ENCODE measurements at regions not wholly inside any gene's neighbourhood (a gene's known extent, or its start where the extent isn't known, plus 50 kb on each side); places are given as distances from the start of the nearest gene placed in this dataset.
"Not testable (repeated sequence)": the region's sequence is repeated elsewhere in the genome, so short reads cannot be mapped to it uniquely, and the experiment has no call there.

- peak; percentile 28 for DNase-seq (ENCODE audit: missing footprints)
- intact Hi-C loops (cut with DNase I): no loop called here
- no peak for ATAC-seq
Observed at GRCh38 chr5:84961193-84961592, 576.5 kb upstream of the EDIL3 start.

GRCh38 chr5:84961903-84962302, 577.2 kb upstream of the EDIL3 start:
- DNase-seq (ENCODE audit: missing footprints): peak; percentile 45
- intact Hi-C loops (cut with DNase I): no loop called here
- ATAC-seq: no peak

- no peak for ATAC-seq
Observed at GRCh38 chr5:84983093-84983492, 598.4 kb upstream of the EDIL3 start.

GRCh38 chr5:84985148-84985547, 600.5 kb upstream of the EDIL3 start:
- no peak for DNase-seq (ENCODE audit: missing footprints)
- intact Hi-C loops (cut with DNase I): no loop called here
- ATAC-seq: no peak

More at GRCh38 chr5:84983093-84983492, 598.4 kb upstream of the EDIL3 start:
- no peak for DNase-seq (ENCODE audit: missing footprints)
- intact Hi-C loops (cut with DNase I): no loop called here

GRCh38 chr5:84986688-84987087, 602.0 kb upstream of the EDIL3 start:
- intact Hi-C loops (cut with DNase I): no loop called here
- no peak for ATAC-seq
- DNase-seq (ENCODE audit: missing footprints): no peak

- intact Hi-C loops (cut with DNase I): no loop called here
Observed at GRCh38 chr5:85000671-85001070, 616.0 kb upstream of the EDIL3 start.

GRCh38 chr5:85002026-85002425, 617.3 kb upstream of the EDIL3 start:
- intact Hi-C loops (cut with DNase I); DNase-seq (ENCODE audit: missing footprints); ATAC-seq: not testable (repeated sequence)

More at GRCh38 chr5:85000671-85001070, 616.0 kb upstream of the EDIL3 start:
- DNase-seq (ENCODE audit: missing footprints) (no peak), ATAC-seq (no peak)

- no peak for ATAC-seq
- DNase-seq (ENCODE audit: missing footprints): no peak
- intact Hi-C loops (cut with DNase I): no loop called here
Observed at GRCh38 chr5:85010014-85010562, 625.4 kb upstream of the EDIL3 start.

GRCh38 chr5:85017261-85017660, 632.6 kb upstream of the EDIL3 start:
- intact Hi-C loops (cut with DNase I): no loop called here
- DNase-seq (ENCODE audit: missing footprints) (no peak), ATAC-seq (no peak)

- ATAC-seq (no peak), DNase-seq (ENCODE audit: missing footprints) (no peak)
- intact Hi-C loops (cut with DNase I): no loop called here
Observed at GRCh38 chr5:85030316-85031084, 645.8 kb upstream of the EDIL3 start.

- intact Hi-C loops (cut with DNase I): loop anchor here (10.0 kb wide), 1 partner anchor 774 kb away; no protein-coding TSS in a partner anchor
- DNase-seq (ENCODE audit: missing footprints) (no peak), ATAC-seq (peak; percentile 39)
Observed at GRCh38 chr5:85049020-85049419, 664.3 kb upstream of the EDIL3 start.

GRCh38 chr5:85052826-85053225, 668.1 kb upstream of the EDIL3 start:
- intact Hi-C loops (cut with DNase I): no loop called here
- DNase-seq (ENCODE audit: missing footprints) (no peak), ATAC-seq (no peak)

- ATAC-seq: no peak
- intact Hi-C loops (cut with DNase I): no loop called here
- peak; percentile 62 for DNase-seq (ENCODE audit: missing footprints)
Observed at GRCh38 chr5:85069659-85070640, 685.3 kb upstream of the EDIL3 start.

GRCh38 chr5:85077581-85077980, 692.9 kb upstream of the EDIL3 start:
- intact Hi-C loops (cut with DNase I): no loop called here
- no peak for ATAC-seq
- DNase-seq (ENCODE audit: missing footprints): no peak

- ATAC-seq (no peak), DNase-seq (ENCODE audit: missing footprints) (no peak)
- intact Hi-C loops (cut with DNase I): no loop called here
Observed at GRCh38 chr5:85096421-85096820, 711.7 kb upstream of the EDIL3 start.

GRCh38 chr5:85108471-85108870, 723.8 kb upstream of the EDIL3 start:
- intact Hi-C loops (cut with DNase I): no loop called here
- ATAC-seq: no peak
- DNase-seq (ENCODE audit: missing footprints): no peak

GRCh38 chr5:85109616-85110015, 724.9 kb upstream of the EDIL3 start:
- intact Hi-C loops (cut with DNase I): no loop called here
- ATAC-seq: no peak
- no peak for DNase-seq (ENCODE audit: missing footprints)

- DNase-seq (ENCODE audit: missing footprints) (no peak), ATAC-seq (no peak)
- intact Hi-C loops (cut with DNase I): no loop called here
Observed at GRCh38 chr5:85132269-85132668, 747.6 kb upstream of the EDIL3 start.

GRCh38 chr5:85140471-85140870, 755.8 kb upstream of the EDIL3 start:
- no peak for ATAC-seq

More at GRCh38 chr5:85140471-85140870, 755.8 kb upstream of the EDIL3 start:
- no peak for DNase-seq (ENCODE audit: missing footprints)
- intact Hi-C loops (cut with DNase I): no loop called here

Measured in Right ventricle myocardium inferior (tissue), 1 donor.